CD4-positive, alpha-beta T cell treated with Interleukin-4 for 1 hour (primary cell): ENCODE measurements at regions not wholly inside any gene's neighbourhood (a gene's known extent, or its start where the extent isn't known, plus 50 kb on each side); places are given as distances from the start of the nearest gene placed in this dataset.
"Not testable (repeated sequence)": the region's sequence is repeated elsewhere in the genome, so short reads cannot be mapped to it uniquely, and the experiment has no call there.

Experiments used
- DNase-seq, 2 donors: peaks; one replicate each; pipeline ENCODE4 v3.0.0-alpha.2; 2020 to 2022

DNA sequence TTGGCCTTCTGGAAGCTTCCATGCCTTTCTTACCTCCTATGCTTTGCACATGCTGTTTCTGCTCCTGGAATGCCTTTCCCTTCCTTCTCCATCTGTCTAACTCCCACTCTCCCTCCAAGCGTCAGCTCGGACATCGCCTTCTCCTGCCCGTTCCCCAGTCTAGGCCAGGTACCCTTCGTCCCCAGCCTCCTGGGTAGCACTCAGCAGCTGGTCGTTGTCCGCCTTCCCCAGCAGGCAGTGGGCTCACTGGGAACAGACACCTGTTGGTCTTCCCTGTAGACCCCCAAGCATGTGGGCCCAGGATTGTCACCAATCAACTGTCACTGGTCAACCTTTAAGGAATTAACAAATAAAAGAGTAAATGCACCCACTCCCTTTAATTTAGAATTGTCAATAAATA lies 202.2 kb downstream of the RGS3 start:
- no peak for DNase-seq

DNA sequence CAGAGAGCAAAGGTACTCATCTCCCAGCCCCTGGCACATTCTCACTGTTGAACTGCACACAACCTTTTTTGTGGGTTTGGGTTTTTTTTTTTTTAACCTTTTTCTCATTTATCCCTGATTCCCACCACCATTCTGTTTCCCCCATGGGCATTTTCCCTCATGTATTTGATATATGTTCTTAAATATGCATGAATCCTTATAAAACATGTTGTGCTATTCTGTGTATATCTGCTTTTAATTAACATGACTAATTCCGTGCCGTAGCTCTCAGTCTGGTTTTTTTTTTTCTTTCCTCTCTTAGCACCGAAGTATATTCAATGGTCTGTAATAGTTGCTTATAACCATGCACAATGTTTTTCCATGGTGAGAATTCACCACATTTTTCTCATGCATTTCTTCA lies 204.5 kb downstream of the RGS3 start:
- no peak for DNase-seq

- no peak for DNase-seq
These were observed 206.1 kb downstream of the RGS3 start for GRCh38 chr9:113669522-113670115.

GRCh38 chr9:113673726-113674125 lies 202.4 kb upstream of the ZNF618 start:
- no peak for DNase-seq

GRCh38 chr9:113674436-113674835 lies 201.7 kb upstream of the ZNF618 start:
- DNase-seq: no peak

DNA sequence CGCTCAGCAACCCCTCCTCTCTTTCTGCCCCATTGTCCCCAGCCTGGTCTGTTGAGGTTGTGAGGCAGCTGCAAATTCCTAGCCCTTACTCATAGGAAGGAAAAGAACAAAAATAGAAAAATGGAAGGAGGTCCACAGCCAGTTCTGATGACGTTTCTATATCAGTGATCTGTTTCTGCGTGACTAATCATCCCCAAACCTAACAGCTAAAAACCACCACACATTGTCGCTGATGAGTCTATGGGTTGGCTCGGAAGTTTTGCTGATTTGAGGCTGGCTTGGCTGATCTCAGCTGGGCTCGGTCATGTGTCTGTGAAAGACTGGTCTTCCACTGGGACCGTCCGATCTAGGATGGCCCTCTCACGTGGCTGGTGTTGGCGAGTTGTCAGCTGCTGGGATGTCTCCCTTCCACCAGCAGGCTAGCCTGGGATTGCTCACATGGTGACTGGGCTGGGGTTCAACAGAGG lies 200.6 kb upstream of the ZNF618 start:
- DNase-seq: no peak

- DNase-seq: no peak
These were observed 199.1 kb upstream of the ZNF618 start for GRCh38 chr9:113677057-113677456.

DNA sequence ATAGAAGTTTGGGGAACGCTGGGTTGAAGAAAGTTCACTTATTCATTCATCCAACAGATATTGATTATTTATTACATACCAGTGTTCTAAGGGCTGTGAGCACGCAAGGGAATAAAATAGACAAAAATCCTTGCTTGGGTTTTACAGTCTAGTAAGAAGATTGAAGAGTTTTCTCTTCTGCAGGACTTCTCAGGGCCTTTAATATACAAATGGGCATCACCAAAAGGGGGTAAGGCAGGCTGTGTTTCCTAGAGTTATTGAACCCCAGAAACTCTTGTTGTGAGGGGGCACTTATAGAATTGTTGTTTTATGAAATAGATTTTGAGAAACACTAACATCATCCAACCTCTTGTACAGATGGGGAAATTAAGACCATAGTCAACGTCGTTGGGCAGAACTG lies 198.5 kb upstream of the ZNF618 start:
- DNase-seq: no peak

DNA sequence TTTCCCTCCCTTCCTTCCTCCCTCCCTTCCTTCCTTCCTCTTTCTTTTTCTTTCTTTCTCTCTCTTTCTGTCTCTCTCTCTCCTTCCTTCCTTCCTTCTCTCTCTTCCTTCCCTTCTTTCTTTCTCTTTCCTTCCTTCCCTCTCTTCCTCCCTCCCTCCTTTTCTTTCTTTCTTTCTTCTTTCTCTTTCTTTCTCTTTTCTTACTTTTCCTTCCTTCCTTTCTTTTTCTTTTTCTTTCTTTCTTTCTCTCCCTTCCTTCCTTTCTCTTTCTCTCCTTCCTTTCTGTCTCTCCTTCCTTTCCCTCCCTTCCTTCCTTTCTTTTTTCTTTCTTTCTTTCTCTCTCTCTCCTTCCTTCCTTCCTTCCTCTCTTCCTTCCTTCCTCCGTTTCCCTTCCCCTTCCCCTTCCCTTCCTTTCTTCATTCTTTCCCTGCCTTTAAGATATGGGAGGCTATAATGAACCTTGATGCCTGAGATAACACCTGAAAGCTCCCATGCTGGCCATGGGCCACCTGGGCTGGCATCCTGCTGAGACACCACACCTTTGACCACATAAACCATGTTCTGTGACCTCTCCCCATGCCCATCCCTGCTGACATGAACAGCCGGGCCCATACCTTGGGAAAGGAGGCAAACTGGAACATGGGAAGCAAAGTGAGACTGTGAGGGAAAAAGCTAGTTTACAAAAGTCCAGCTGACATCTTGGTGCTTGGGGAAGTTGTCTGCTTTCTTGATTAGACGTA lies 197.8 kb upstream of the ZNF618 start:
- no peak for DNase-seq

DNA sequence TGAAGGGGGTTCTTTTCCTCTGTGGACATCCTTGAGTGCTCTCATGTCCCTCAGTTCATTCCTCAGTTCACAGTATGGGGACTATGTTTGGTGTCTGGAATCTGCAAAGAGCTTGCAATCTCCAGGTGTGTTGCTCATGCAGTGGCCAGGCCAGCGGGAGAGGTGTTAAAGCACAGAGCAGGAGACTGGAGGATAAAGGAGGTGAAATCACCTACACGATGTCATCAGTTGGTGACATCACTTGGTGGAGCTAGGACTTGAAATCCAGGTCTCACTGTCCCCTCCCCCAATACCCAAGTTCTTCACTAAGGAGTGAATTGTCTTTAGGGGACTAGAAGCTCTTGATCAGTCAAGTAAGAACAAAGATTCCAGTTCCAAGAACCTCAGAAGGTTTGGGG lies 197.3 kb upstream of the ZNF618 start:
- no peak for DNase-seq

- DNase-seq: peak; percentile 20 to 36
These were observed 193.8 kb upstream of the ZNF618 start for GRCh38 chr9:113682297-113682771.

DNA sequence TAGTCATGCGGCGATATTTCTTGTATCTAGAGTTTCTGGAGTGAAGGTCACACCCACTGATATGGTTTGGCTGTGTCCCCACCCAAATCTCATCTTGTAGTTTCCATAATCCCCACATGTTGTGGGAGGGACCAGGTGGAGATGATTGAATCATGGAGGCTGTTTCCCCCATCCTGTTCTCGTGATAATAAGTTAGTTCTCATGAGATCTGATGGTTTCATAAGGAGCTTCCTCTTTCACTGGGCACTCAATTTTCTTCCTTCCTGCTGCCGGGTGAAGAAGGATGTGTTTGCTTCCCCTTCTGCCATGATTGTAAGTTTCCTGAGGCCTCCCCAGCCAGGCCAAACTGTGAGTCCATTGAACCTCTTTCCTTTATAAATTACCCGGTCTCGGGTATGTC lies 190.5 kb upstream of the ZNF618 start:
- DNase-seq: not testable (repeated sequence)

- DNase-seq: no peak
These were observed 188.9 kb upstream of the ZNF618 start for GRCh38 chr9:113687107-113687679.

- no peak for DNase-seq
These were observed 188.3 kb upstream of the ZNF618 start for GRCh38 chr9:113687680-113688371.

GRCh38 chr9:113690055-113690740 lies 185.9 kb upstream of the ZNF618 start:
- DNase-seq: no peak

GRCh38 chr9:113692256-113692655 lies 183.9 kb upstream of the ZNF618 start:
- DNase-seq: no peak

DNA sequence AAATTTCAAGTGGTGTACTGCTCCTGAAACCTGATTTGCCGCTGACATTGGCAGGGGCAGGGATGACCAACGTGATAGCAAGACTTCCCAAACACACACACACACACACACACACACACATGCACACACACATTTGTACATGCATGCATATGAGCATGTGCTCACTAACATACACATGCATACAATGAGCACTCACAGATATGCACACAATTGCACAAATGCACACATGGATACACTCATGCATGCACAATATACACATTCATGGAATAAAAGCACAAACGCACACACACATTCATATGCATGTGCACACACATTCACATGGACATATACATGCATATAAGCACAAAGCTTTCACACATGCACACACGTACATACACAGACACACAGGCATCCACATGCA lies 181.2 kb upstream of the ZNF618 start:
- DNase-seq: no peak

GRCh38 chr9:113695440-113695851 lies 180.7 kb upstream of the ZNF618 start:
- peak in 1 of 2 donors; percentile 25 for DNase-seq

GRCh38 chr9:113695901-113696300 lies 180.2 kb upstream of the ZNF618 start:
- no peak for DNase-seq

GRCh38 chr9:113701774-113702755 lies 174.0 kb upstream of the ZNF618 start:
- no peak for DNase-seq

- no peak for DNase-seq
These were observed 170.7 kb upstream of the ZNF618 start for GRCh38 chr9:113705306-113705927.
